ENCODE measurements at regions not wholly inside any gene's neighbourhood (a gene's known extent, or its start where the extent isn't known, plus 50 kb on each side); places are given as distances from the start of the nearest gene placed in this dataset.
"Not testable (repeated sequence)": the region's sequence is repeated elsewhere in the genome, so short reads cannot be mapped to it uniquely, and the experiment has no call there.

DNA sequence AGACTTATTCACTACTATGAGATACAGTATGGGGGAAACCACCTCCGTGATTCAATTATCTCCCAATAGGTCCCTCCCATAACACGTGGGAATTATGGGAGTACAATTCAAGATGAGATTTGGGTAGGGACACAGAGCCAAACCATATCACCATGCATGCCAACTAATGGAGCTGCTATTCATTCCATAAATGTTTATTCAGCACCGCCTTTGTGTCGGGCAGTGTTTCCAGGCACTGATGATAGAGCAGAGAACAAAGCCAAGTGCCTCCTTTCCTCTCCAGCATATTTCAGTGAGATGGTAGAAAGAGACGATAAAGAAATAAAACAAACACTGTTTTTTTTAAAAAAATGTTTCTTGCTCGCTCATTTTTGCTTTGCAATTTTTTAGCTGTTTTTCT is 295.9 kb upstream of the FOXK1 start:
- H3F3A ChIP-seq (ENCODE audit: low read depth), result no peaks in the 10 kb centered on the region
- H3K9me3 Mint-ChIP-seq, result peaks cover 7% of the 10 kb centered on the region
- H3K4me1 Mint-ChIP-seq, result no peaks in the 10 kb centered on the region
- no peaks in the 10 kb centered on the region for H3K36me3 Mint-ChIP-seq
- no peak overlapping the region for H3K27ac Mint-ChIP-seq
- H3K9ac ChIP-seq, result no peak overlapping the region
- no peaks in the 10 kb centered on the region for H3K36me3 ChIP-seq
- H3K9me3 ChIP-seq (ENCODE audit: low read depth), result no peaks in the 10 kb centered on the region
- H3K79me2 ChIP-seq (ENCODE audit: low read depth), result no peaks in the 10 kb centered on the region
- no peak overlapping the region for H3K27ac ChIP-seq
- H4K20me1 ChIP-seq (ENCODE audit: low read depth), result no peaks in the 10 kb centered on the region
- TF ChIP-seq EZH2phosphoT487 (IDR thresholded peaks at IDR 0.05) (no peak), CTCF (IDR thresholded peaks at IDR 0.05) (no peak), EZH2 (IDR thresholded peaks at IDR 0.05) (no peak)
- no peak overlapping the region for H2AFZ ChIP-seq (replicated peaks)
- H3K27me3 Mint-ChIP-seq (ENCODE audit: insufficient read depth, low read depth), result no peaks in the 10 kb centered on the region
- H3K4me3 ChIP-seq, result no peak overlapping the region
- DNase-seq (ENCODE audit: low spot score), result no peak
- no peaks in the 10 kb centered on the region for H3K4me1 ChIP-seq
- H3K4me3 Mint-ChIP-seq, result no peak overlapping the region
- H3K4me2 ChIP-seq, result no peak overlapping the region
- H3K27me3 ChIP-seq, result no peaks in the 10 kb centered on the region

DNA sequence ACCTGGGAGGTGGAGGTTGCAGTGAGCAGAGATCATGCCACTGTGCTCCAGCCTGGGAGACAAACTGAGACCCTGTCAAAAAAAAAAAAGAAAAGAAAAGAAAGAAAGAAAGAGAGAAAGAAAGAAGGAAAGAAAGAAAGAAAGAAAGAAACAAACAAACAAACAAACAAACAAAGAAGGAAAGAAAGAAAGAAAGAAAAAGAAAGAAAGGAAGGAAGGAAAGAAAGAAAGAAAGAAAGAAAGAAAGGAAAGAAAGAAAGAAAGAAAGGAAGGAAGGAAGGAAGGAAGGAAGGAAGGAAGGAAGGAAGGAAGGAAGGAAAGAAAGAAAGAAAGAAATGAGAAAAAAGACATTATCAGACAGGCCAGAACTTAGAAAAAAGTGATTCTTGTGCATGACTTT is 291.0 kb upstream of the FOXK1 start:
- not testable (repeated sequence) for H3K9me3 ChIP-seq (ENCODE audit: low read depth); H3K27ac Mint-ChIP-seq; H3K9ac ChIP-seq; H3K27me3 ChIP-seq; H3K79me2 ChIP-seq (ENCODE audit: low read depth); H3K4me3 ChIP-seq; H3K27ac ChIP-seq; H3K4me1 Mint-ChIP-seq; H3K36me3 Mint-ChIP-seq; H3K4me3 Mint-ChIP-seq; H2AFZ ChIP-seq (replicated peaks); H3K4me1 ChIP-seq; H4K20me1 ChIP-seq (ENCODE audit: low read depth); H3F3A ChIP-seq (ENCODE audit: low read depth); DNase-seq (ENCODE audit: low spot score); H3K4me2 ChIP-seq; H3K36me3 ChIP-seq; H3K27me3 Mint-ChIP-seq (ENCODE audit: insufficient read depth, low read depth)
- peaks cover 20% of the 10 kb centered on the region for H3K9me3 Mint-ChIP-seq

GRCh38 chr7:4394736-4395135 is 287.4 kb upstream of the FOXK1 start:
- H3K27ac ChIP-seq, result no peak overlapping the region
- H4K20me1 ChIP-seq (ENCODE audit: low read depth), result no peaks in the 10 kb centered on the region
- H3K9me3 ChIP-seq (ENCODE audit: low read depth), result no peaks in the 10 kb centered on the region
- H3K9ac ChIP-seq, result no peak overlapping the region
- H3K4me3 ChIP-seq, result no peak overlapping the region
- Mint-ChIP-seq H3K27ac (no peak overlapping the region), H3K4me3 (no peak overlapping the region), H3K4me1 (no peaks in the 10 kb centered on the region), H3K27me3 (ENCODE audit: insufficient read depth, low read depth) (peaks cover 11% of the 10 kb centered on the region), H3K36me3 (no peaks in the 10 kb centered on the region), H3K9me3 (peaks cover 20% of the 10 kb centered on the region)
- no peaks in the 10 kb centered on the region for H3F3A ChIP-seq (ENCODE audit: low read depth)
- H3K36me3 ChIP-seq, result no peaks in the 10 kb centered on the region
- no peaks in the 10 kb centered on the region for H3K27me3 ChIP-seq
- no peaks in the 10 kb centered on the region for H3K79me2 ChIP-seq (ENCODE audit: low read depth)
- DNase-seq (ENCODE audit: low spot score), result no peak
- no peak overlapping the region for H2AFZ ChIP-seq (replicated peaks)
- no peak overlapping the region for H3K4me2 ChIP-seq
- TF ChIP-seq EZH2phosphoT487 (IDR thresholded peaks at IDR 0.05), result no peak
- no peak for TF ChIP-seq EZH2 (IDR thresholded peaks at IDR 0.05)
- no peak for TF ChIP-seq CTCF (IDR thresholded peaks at IDR 0.05)
- no peaks in the 10 kb centered on the region for H3K4me1 ChIP-seq

- Histone ChIP-seq H3K27ac (no peak overlapping the region), H2AFZ (replicated peaks) (no peak overlapping the region), H3K4me3 (no peak overlapping the region), H3K4me2 (no peak overlapping the region), H3K9me3 (ENCODE audit: low read depth) (no peaks in the 10 kb centered on the region), H3F3A (ENCODE audit: low read depth) (no peaks in the 10 kb centered on the region), H3K36me3 (no peaks in the 10 kb centered on the region), H3K79me2 (ENCODE audit: low read depth) (no peaks in the 10 kb centered on the region), H4K20me1 (ENCODE audit: low read depth) (no peaks in the 10 kb centered on the region), H3K9ac (no peak overlapping the region), H3K27me3 (no peaks in the 10 kb centered on the region), H3K4me1 (no peaks in the 10 kb centered on the region)
- Mint-ChIP-seq H3K36me3 (no peaks in the 10 kb centered on the region), H3K27ac (peak overlapping the region; percentile 47), H3K9me3 (peaks cover 13% of the 10 kb centered on the region), H3K27me3 (ENCODE audit: insufficient read depth, low read depth) (peaks cover 17% of the 10 kb centered on the region), H3K4me1 (no peaks in the 10 kb centered on the region), H3K4me3 (no peak overlapping the region)
- TF ChIP-seq EZH2 (IDR thresholded peaks at IDR 0.05), result no peak
- TF ChIP-seq CTCF (IDR thresholded peaks at IDR 0.05), result no peak
- TF ChIP-seq EZH2phosphoT487 (IDR thresholded peaks at IDR 0.05), result no peak
- no peak for DNase-seq (ENCODE audit: low spot score)
Observed at GRCh38 chr7:4399121-4399520, 283.0 kb upstream of the FOXK1 start.
